CD4-positive, alpha-beta T cell (primary cell): ENCODE measurements at regions not wholly inside any gene's neighbourhood (a gene's known extent, or its start where the extent isn't known, plus 50 kb on each side); places are given as distances from the start of the nearest gene placed in this dataset.

Experiments used
- ATAC-seq: fragments of 200-7000 bp; cut with Tn5 transposase; one replicate; pipeline ENCODE4 v1.10.0; 2022; ENCODE audit warnings: mild to moderate bottlenecking; ENCODE audit not compliant: poor library complexity
- CTCF ChIA-PET: fragments of 350-600 bp; sonication (Branson Sonifier 250); formaldehyde crosslinking; loops from one replicate; lab custom pipeline; 2021; ENCODE audit warnings: antibody characterized with exemption, inconsistent platforms; lab: Charles Lee
- POLR2A ChIA-PET: fragments of 350-600 bp; sonication (Branson Sonifier 250); formaldehyde crosslinking; loops from one replicate; lab custom pipeline; 2021; ENCODE audit warnings: antibody characterized with exemption, inconsistent platforms; lab: Charles Lee
- DNase-seq, 14 experiments: peaks; one replicate each; pipeline ENCODE4 v3.0.0-alpha.2; 2013 to 2020; ENCODE audit warnings: mixed read lengths in 2 of 14
- H3K27ac ChIP-seq, 2 donors: one replicate each; pipeline versions ENCODE4 v1.5.1 to v1.7.0; 2013; ENCODE audit warnings: low read length in 2 of 2, low read depth in 1 of 2, mild to moderate bottlenecking in 1 of 2
- H3K27me3 ChIP-seq, 2 experiments: 1 replicate in 1 of 2; 2 replicates in 1 of 2; pipeline versions ENCODE4 v1.6.1 to v1.7.0; 2013; ENCODE audit warnings: low read length in 2 of 2, control low read depth in 1 of 2, mild to moderate bottlenecking in 1 of 2, moderate library complexity in 1 of 2; ENCODE audit not compliant: insufficient read depth in 2 of 2, control insufficient read depth in 1 of 2
- H3K36me3 ChIP-seq: one replicate; pipeline ENCODE4 v1.6.1; 2013; ENCODE audit warnings: low read length, control low read depth; ENCODE audit not compliant: insufficient read depth
- H3K4me1 ChIP-seq: one replicate; pipeline ENCODE4 v1.6.1; 2013; ENCODE audit warnings: low read length, control low read depth; ENCODE audit not compliant: insufficient read depth
- H3K4me3 ChIP-seq: one replicate; pipeline ENCODE4 v1.5.1; 2013; ENCODE audit warnings: mild to moderate bottlenecking, low read length, moderate library complexity
- H3K9me3 ChIP-seq, 2 experiments: 1 replicate in 1 of 2; 2 replicates in 1 of 2; pipeline versions ENCODE4 v1.6.1 to v1.7.0; 2013; ENCODE audit warnings: low read length in 2 of 2, mild to moderate bottlenecking in 2 of 2, control low read depth in 1 of 2, moderate library complexity in 1 of 2; ENCODE audit not compliant: control insufficient read depth in 1 of 2, insufficient read depth in 1 of 2
- H3K27ac Mint-ChIP-seq: one replicate; pipeline ENCODE4 v1.8.0; 2020; ENCODE audit warnings: mixed read lengths
- H3K27me3 Mint-ChIP-seq: one replicate; pipeline ENCODE4 v1.8.0; 2021; ENCODE audit warnings: mixed read lengths
- H3K36me3 Mint-ChIP-seq: one replicate; pipeline ENCODE4 v1.8.0; 2021; ENCODE audit warnings: low read depth, mixed read lengths
- H3K4me1 Mint-ChIP-seq: one replicate; pipeline ENCODE4 v1.8.0; 2021; ENCODE audit warnings: low read depth, mixed read lengths
- H3K4me3 Mint-ChIP-seq: one replicate; pipeline ENCODE4 v1.8.0; 2020; ENCODE audit warnings: mild to moderate bottlenecking, mixed read lengths
- H3K9me3 Mint-ChIP-seq: one replicate; pipeline ENCODE4 v1.8.0; 2020; ENCODE audit warnings: mixed read lengths
- CTCF ChIP-seq: fragments of 200-600 bp; IDR thresholded peaks from one replicate; pipeline ENCODE4 v1.8.0; 2022; ENCODE audit warnings: antibody characterized with exemption, mild to moderate bottlenecking
- intact Hi-C, 2 experiments: fragments of 100-400 bp; cut with DNase I in 1 of 2; cut with micrococcal nuclease in 1 of 2; formaldehyde crosslinking; loops; one replicate each; pipeline versions ENCODE4 v1.15.1 to v1.9.0; 2023 to 2025; cut with DNase I, micrococcal nuclease

DNA sequence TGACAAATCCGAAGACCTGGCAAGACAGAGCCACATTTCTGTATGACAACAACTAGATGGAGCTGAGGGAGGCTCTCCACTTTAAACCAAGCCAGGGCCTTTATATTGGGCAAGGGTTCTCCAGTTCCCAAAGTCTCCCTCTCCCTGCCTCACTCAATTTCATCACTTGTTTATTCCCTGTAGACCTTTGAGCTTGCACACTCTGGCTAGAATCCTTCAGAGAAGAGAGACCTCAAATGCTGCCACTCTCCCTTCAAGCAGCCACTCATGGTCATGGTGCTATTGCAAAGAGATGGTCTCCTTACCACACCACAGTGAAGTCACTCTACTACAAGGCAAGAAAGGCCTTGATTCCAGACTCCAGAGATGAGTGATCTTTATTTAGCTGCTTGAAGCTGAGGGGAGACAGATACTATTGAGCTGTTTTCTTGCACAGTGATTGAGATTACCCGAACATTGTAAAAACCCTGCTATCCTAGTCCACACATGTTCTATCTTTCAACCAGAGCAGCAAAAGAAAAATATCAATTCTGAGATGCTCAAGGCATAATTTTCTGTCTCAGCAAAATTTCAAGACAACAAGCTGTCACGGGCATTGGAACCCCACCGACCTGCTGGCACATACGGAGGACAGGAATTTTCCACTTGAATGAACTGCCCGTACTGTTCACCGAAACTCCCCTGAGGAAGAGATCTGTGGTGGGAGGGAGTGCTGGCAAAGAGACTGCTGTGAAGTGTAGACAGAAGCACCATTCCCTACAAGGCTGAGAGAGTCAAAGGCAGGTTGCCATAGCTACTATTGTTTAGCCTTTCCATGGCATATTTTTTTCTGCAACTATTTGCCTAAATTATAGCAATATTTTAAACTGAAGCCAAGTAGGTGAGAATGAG is 81.1 kb downstream of the CDO1 start:
- Mint-ChIP-seq H3K36me3 (no peaks in the 10 kb centered on the region), H3K27ac (no peak overlapping the region), H3K27me3 (peaks cover 45% of the 10 kb centered on the region), H3K4me1 (no peaks in the 10 kb centered on the region), H3K4me3 (no peak overlapping the region), H3K9me3 (peaks cover 2% of the 10 kb centered on the region)
- ChIA-PET CTCF (no interaction called here), POLR2A (interaction anchor here (0.8 kb wide), 1 partner anchor 15 kb away, joined by 3 read pairs; no protein-coding TSS in a partner anchor)
- no peak overlapping the region for H3K27ac ChIP-seq
- no peaks in the 10 kb centered on the region for H3K9me3 ChIP-seq
- TF ChIP-seq CTCF, result no peak
- no peaks in the 10 kb centered on the region for H3K4me1 ChIP-seq
- H3K27me3 ChIP-seq, result peaks cover 0 to 5% of the 10 kb centered on the region in 2 experiments
- H3K36me3 ChIP-seq, result no peaks in the 10 kb centered on the region
- ATAC-seq (no peak), DNase-seq (no peak)
- H3K4me3 ChIP-seq, result no peak overlapping the region
- intact Hi-C loops, result no loop called here

GRCh38 chr5:115733607-115734006 is 82.9 kb downstream of the CDO1 start:
- intact Hi-C loops, result no loop called here
- Histone ChIP-seq H3K27me3 (peaks cover 0 to 5% of the 10 kb centered on the region in 2 experiments), H3K4me3 (no peak overlapping the region), H3K36me3 (no peaks in the 10 kb centered on the region), H3K27ac (no peak overlapping the region), H3K4me1 (no peaks in the 10 kb centered on the region), H3K9me3 (no peaks in the 10 kb centered on the region)
- TF ChIP-seq CTCF, result no peak
- H3K27me3 Mint-ChIP-seq, result peaks cover 37% of the 10 kb centered on the region
- no peak for DNase-seq
- H3K4me3 Mint-ChIP-seq, result no peak overlapping the region
- H3K27ac Mint-ChIP-seq, result no peak overlapping the region
- CTCF ChIA-PET, result no interaction called here
- ATAC-seq, result no peak
- H3K9me3 Mint-ChIP-seq, result no peaks in the 10 kb centered on the region
- H3K4me1 Mint-ChIP-seq, result no peaks in the 10 kb centered on the region
- no peaks in the 10 kb centered on the region for H3K36me3 Mint-ChIP-seq
- POLR2A ChIA-PET, result no interaction called here

DNA sequence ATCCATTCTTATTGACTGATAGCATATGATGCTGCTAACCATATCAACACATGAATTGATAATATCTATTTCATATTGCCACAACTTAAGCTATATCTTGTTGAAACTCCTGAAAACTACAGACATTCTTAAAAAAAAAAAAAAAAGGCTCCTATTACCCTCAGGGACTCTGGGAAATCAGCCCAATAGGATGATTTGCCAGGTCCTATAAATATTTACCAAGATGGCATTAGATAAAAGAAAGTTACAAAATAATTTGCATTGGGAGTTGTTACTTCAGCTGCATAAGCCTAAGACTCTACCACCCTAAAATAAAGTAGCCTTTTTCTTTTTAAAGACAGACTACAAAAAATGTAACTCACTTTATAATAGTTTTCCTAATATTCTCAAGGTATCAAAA is 84.4 kb downstream of the CDO1 start:
- no peak overlapping the region for H3K27ac ChIP-seq
- no peak overlapping the region for H3K27ac Mint-ChIP-seq
- no peak overlapping the region for H3K4me3 Mint-ChIP-seq
- H3K4me3 ChIP-seq, result no peak overlapping the region
- no peaks in the 10 kb centered on the region for H3K4me1 Mint-ChIP-seq
- POLR2A ChIA-PET, result no interaction called here
- CTCF ChIA-PET, result no interaction called here
- H3K36me3 Mint-ChIP-seq, result no peaks in the 10 kb centered on the region
- peaks cover 32% of the 10 kb centered on the region for H3K27me3 Mint-ChIP-seq
- ATAC-seq, result no peak
- H3K4me1 ChIP-seq, result no peaks in the 10 kb centered on the region
- intact Hi-C loops, result no loop called here
- H3K9me3 Mint-ChIP-seq, result no peaks in the 10 kb centered on the region
- TF ChIP-seq CTCF, result no peak
- H3K36me3 ChIP-seq, result no peaks in the 10 kb centered on the region
- DNase-seq, result no peak
- H3K27me3 ChIP-seq, result peaks cover 0 to 5% of the 10 kb centered on the region in 2 experiments
- no peaks in the 10 kb centered on the region for H3K9me3 ChIP-seq
